ENCODE measurements at regions not wholly inside any gene's neighbourhood (a gene's known extent, or its start where the extent isn't known, plus 50 kb on each side); places are given as distances from the start of the nearest gene placed in this dataset.

- WGBS (ENCODE audit: low lambda C conversion rate, missing lambda C conversion rate) = 55% methylated on average over 7 of the region's 7 CpGs
These were observed 267.0 kb upstream of the NUDT12 start for GRCh38 chr5:103829585-103829984.

GRCh38 chr5:103827976-103828375 lies 265.4 kb upstream of the NUDT12 start:
- no peaks in the 10 kb centered on the region for H3K79me2 ChIP-seq
- DNase-seq (ENCODE audit: low spot score) = no peak
- H3K4me1 ChIP-seq (ENCODE audit: insufficient read depth) = no peaks in the 10 kb centered on the region
- H2AFZ ChIP-seq = no peak overlapping the region
- WGBS (ENCODE audit: low lambda C conversion rate, missing lambda C conversion rate) = 95% methylated on average over 4 of the region's 4 CpGs
- H3K27ac ChIP-seq = no peak overlapping the region
- no peaks in the 10 kb centered on the region for H3K36me3 ChIP-seq (replicated peaks; ENCODE audit: insufficient read depth, low read depth)
- H3K9me2 ChIP-seq (replicated peaks; ENCODE audit: insufficient read depth) = no peaks in the 10 kb centered on the region
- TF ChIP-seq EZH2 (IDR thresholded peaks at IDR 0.05; ENCODE audit: borderline replicate concordance) (no peak), EZH2phosphoT487 (IDR thresholded peaks at IDR 0.05; ENCODE audit: low read depth, severe bottlenecking, unreplicated experiment) (no peak)
- TF ChIP-seq, protein P1, sequence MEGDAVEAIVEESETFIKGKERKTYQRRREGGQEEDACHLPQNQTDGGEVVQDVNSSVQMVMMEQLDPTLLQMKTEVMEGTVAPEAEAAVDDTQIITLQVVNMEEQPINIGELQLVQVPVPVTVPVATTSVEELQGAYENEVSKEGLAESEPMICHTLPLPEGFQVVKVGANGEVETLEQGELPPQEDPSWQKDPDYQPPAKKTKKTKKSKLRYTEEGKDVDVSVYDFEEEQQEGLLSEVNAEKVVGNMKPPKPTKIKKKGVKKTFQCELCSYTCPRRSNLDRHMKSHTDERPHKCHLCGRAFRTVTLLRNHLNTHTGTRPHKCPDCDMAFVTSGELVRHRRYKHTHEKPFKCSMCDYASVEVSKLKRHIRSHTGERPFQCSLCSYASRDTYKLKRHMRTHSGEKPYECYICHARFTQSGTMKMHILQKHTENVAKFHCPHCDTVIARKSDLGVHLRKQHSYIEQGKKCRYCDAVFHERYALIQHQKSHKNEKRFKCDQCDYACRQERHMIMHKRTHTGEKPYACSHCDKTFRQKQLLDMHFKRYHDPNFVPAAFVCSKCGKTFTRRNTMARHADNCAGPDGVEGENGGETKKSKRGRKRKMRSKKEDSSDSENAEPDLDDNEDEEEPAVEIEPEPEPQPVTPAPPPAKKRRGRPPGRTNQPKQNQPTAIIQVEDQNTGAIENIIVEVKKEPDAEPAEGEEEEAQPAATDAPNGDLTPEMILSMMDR (IDR thresholded peaks at IDR 0.05; ENCODE audit: poor library complexity) = no peak
- no peak overlapping the region for H3K4me2 ChIP-seq
- H4K20me1 ChIP-seq (ENCODE audit: insufficient read depth, poor library complexity, severe bottlenecking) = no peaks in the 10 kb centered on the region
- no peak overlapping the region for H3K4me3 ChIP-seq
- no peaks in the 10 kb centered on the region for H3K9me3 ChIP-seq (ENCODE audit: low read depth)
- H3K27me3 ChIP-seq = no peaks in the 10 kb centered on the region

More at GRCh38 chr5:103829585-103829984, 267.0 kb upstream of the NUDT12 start:
- H3K36me3 ChIP-seq (replicated peaks; ENCODE audit: insufficient read depth, low read depth) = no peaks in the 10 kb centered on the region
- no peaks in the 10 kb centered on the region for H3K79me2 ChIP-seq
- no peak overlapping the region for H3K4me2 ChIP-seq
- no peak overlapping the region for H3K27ac ChIP-seq
- DNase-seq (ENCODE audit: low spot score) = no peak
- H3K27me3 ChIP-seq = no peaks in the 10 kb centered on the region
- no peak overlapping the region for H2AFZ ChIP-seq
- no peaks in the 10 kb centered on the region for H4K20me1 ChIP-seq (ENCODE audit: insufficient read depth, poor library complexity, severe bottlenecking)
- H3K4me1 ChIP-seq (ENCODE audit: insufficient read depth) = no peaks in the 10 kb centered on the region
- H3K4me3 ChIP-seq = no peak overlapping the region
- no peaks in the 10 kb centered on the region for H3K9me2 ChIP-seq (replicated peaks; ENCODE audit: insufficient read depth)
- TF ChIP-seq EZH2 (IDR thresholded peaks at IDR 0.05; ENCODE audit: borderline replicate concordance) (no peak), EZH2phosphoT487 (IDR thresholded peaks at IDR 0.05; ENCODE audit: low read depth, severe bottlenecking, unreplicated experiment) (no peak)
- TF ChIP-seq, protein P1 (IDR thresholded peaks at IDR 0.05; ENCODE audit: poor library complexity) = peak; percentile 29
- H3K9me3 ChIP-seq (ENCODE audit: low read depth) = no peaks in the 10 kb centered on the region

- H3K4me2 ChIP-seq = no peak overlapping the region
- no peaks in the 10 kb centered on the region for H3K9me3 ChIP-seq (ENCODE audit: low read depth)
- no peak overlapping the region for H3K4me3 ChIP-seq
- DNase-seq (ENCODE audit: low spot score) = no peak
- H3K27me3 ChIP-seq = no peaks in the 10 kb centered on the region
- no peaks in the 10 kb centered on the region for H3K79me2 ChIP-seq
- 99% methylated on average over 5 of the region's 5 CpGs for WGBS (ENCODE audit: low lambda C conversion rate, missing lambda C conversion rate)
- H4K20me1 ChIP-seq (ENCODE audit: insufficient read depth, poor library complexity, severe bottlenecking) = no peaks in the 10 kb centered on the region
- H3K9me2 ChIP-seq (replicated peaks; ENCODE audit: insufficient read depth) = no peaks in the 10 kb centered on the region
- TF ChIP-seq, protein P1 (IDR thresholded peaks at IDR 0.05; ENCODE audit: poor library complexity) = no peak
- TF ChIP-seq EZH2 (IDR thresholded peaks at IDR 0.05; ENCODE audit: borderline replicate concordance) (no peak), EZH2phosphoT487 (IDR thresholded peaks at IDR 0.05; ENCODE audit: low read depth, severe bottlenecking, unreplicated experiment) (no peak)
- H3K4me1 ChIP-seq (ENCODE audit: insufficient read depth) = no peaks in the 10 kb centered on the region
- no peaks in the 10 kb centered on the region for H3K36me3 ChIP-seq (replicated peaks; ENCODE audit: insufficient read depth, low read depth)
- H2AFZ ChIP-seq = no peak overlapping the region
- H3K27ac ChIP-seq = no peak overlapping the region
These were observed 258.8 kb upstream of the NUDT12 start for GRCh38 chr5:103821361-103821760.
